ENCODE measurements at regions not wholly inside any gene's neighbourhood (a gene's known extent, or its start where the extent isn't known, plus 50 kb on each side); places are given as distances from the start of the nearest gene placed in this dataset.

DNA sequence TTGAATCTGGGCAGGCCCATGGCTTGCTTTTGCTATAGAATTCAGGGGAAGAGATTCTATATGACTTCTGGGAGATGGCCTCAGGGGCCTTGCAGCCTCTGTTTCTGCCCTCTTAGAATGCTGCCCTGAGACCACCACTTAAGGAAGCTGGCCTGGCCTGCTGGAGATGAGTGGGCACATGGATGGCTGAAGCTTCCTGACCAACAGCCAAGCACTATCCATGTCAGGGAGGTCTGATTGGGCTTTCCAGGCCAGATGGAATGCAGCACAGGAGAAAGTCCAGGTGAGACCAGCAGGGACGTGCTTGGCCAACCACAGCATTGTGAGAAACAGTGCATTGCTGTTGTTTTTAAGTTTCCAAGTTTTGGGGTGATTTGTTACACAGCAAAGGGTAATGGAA lies 308.1 kb downstream of the PTPRU start:
- H3K4me3 ChIP-seq (ENCODE audit: low read length): no peak overlapping the region
- no peak overlapping the region for H3K27ac ChIP-seq (ENCODE audit: low read length)
- peaks cover 2% of the 10 kb centered on the region for H3K27me3 ChIP-seq (ENCODE audit: control insufficient read depth, insufficient read depth, low read length)
- DNase-seq: no peak
- H3K4me1 ChIP-seq (ENCODE audit: control insufficient read depth, insufficient read depth, low read length): peaks cover 7% of the 10 kb centered on the region
- WGBS (ENCODE audit: insufficient coverage): 100% methylated on average over 1 of the region's 1 CpG
- no peaks in the 10 kb centered on the region for H3K36me3 ChIP-seq (ENCODE audit: control insufficient read depth, insufficient read depth, low read length)
- no peaks in the 10 kb centered on the region for H3K9me3 ChIP-seq (replicated peaks; ENCODE audit: control insufficient read depth, low read depth, low read length)

DNA sequence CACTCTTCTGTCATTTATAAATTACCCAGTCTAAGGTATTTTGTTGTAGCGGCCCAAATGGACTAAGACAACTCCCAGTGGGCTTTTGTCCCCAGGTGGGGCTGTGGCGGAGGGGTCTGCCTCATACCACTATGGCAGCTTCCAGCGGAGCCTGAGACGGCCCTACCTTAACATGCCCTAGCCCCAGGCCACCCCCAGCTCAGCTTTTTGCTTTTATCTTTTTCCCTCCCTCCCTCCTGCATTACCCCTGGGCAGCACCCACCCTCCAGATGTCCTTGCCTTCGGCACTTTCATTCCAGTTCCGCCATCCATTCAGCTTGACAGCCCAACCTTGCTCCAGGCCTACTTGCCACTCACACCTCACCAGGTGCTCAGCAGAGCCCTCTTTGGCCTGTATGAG lies 307.3 kb downstream of the PTPRU start:
- H3K4me3 ChIP-seq (ENCODE audit: low read length): no peak overlapping the region
- H3K27ac ChIP-seq (ENCODE audit: low read length): no peak overlapping the region
- H3K4me1 ChIP-seq (ENCODE audit: control insufficient read depth, insufficient read depth, low read length): peaks cover 7% of the 10 kb centered on the region
- WGBS (ENCODE audit: insufficient coverage): 65% methylated on average over 6 of the region's 6 CpGs
- peaks cover 4% of the 10 kb centered on the region for H3K27me3 ChIP-seq (ENCODE audit: control insufficient read depth, insufficient read depth, low read length)
- DNase-seq: no peak
- no peaks in the 10 kb centered on the region for H3K36me3 ChIP-seq (ENCODE audit: control insufficient read depth, insufficient read depth, low read length)
- H3K9me3 ChIP-seq (replicated peaks; ENCODE audit: control insufficient read depth, low read depth, low read length): no peaks in the 10 kb centered on the region

DNA sequence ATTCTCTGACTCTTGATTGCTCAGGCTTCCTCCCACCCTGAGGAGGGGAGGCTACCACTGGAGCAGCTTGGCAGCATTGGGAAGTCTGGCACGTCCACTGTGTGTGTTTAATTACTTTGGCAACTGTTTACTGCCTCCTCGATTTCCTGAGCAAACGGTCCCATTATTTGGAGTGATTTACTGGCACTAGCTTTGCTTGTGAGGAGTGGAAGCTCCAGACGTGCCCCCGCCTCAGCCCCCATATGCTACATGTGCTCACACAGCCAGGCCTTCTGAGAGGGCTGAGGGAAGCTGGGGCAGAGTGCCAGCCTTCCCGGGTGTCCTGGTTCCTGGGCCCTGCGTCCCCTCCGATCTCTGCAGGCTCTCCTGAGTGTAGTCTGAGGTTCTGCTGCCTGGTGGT lies 306.2 kb downstream of the PTPRU start:
- DNase-seq: peak; percentile 49
- 15% methylated on average over 6 of the region's 8 CpGs for WGBS (ENCODE audit: insufficient coverage)
- no peaks in the 10 kb centered on the region for H3K36me3 ChIP-seq (ENCODE audit: control insufficient read depth, insufficient read depth, low read length)
- H3K4me1 ChIP-seq (ENCODE audit: control insufficient read depth, insufficient read depth, low read length): peaks cover 7% of the 10 kb centered on the region
- peaks cover 6% of the 10 kb centered on the region for H3K27me3 ChIP-seq (ENCODE audit: control insufficient read depth, insufficient read depth, low read length)
- H3K9me3 ChIP-seq (replicated peaks; ENCODE audit: control insufficient read depth, low read depth, low read length): no peaks in the 10 kb centered on the region
- H3K4me3 ChIP-seq (ENCODE audit: low read length): no peak overlapping the region
- H3K27ac ChIP-seq (ENCODE audit: low read length): no peak overlapping the region

DNA sequence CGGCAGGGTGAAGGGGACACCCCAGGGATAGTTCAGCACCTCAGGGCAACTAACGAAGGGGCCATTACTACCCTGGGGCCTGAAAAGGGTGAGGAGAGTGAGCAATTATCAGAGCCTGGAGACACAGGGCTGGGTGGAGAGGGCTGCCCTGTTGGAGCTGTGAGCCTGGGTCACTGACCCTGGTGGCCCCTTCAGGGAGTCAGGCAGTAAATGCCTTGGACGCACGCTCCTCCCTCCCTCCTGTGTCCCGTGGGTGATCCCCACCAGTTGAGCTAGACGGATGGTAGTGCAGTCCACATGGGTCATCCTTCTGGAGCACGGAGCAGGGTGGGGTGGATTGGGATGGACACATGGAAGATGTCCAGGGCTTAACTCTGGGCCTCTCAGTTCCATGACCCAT lies 305.3 kb downstream of the PTPRU start:
- H3K9me3 ChIP-seq (replicated peaks; ENCODE audit: control insufficient read depth, low read depth, low read length): no peaks in the 10 kb centered on the region
- no peak overlapping the region for H3K27ac ChIP-seq (ENCODE audit: low read length)
- WGBS (ENCODE audit: insufficient coverage): 83% methylated on average over 1 of the region's 7 CpGs
- H3K4me1 ChIP-seq (ENCODE audit: control insufficient read depth, insufficient read depth, low read length): peaks cover 7% of the 10 kb centered on the region
- no peaks in the 10 kb centered on the region for H3K36me3 ChIP-seq (ENCODE audit: control insufficient read depth, insufficient read depth, low read length)
- no peak for DNase-seq
- H3K27me3 ChIP-seq (ENCODE audit: control insufficient read depth, insufficient read depth, low read length): peaks cover 6% of the 10 kb centered on the region
- no peak overlapping the region for H3K4me3 ChIP-seq (ENCODE audit: low read length)

DNA sequence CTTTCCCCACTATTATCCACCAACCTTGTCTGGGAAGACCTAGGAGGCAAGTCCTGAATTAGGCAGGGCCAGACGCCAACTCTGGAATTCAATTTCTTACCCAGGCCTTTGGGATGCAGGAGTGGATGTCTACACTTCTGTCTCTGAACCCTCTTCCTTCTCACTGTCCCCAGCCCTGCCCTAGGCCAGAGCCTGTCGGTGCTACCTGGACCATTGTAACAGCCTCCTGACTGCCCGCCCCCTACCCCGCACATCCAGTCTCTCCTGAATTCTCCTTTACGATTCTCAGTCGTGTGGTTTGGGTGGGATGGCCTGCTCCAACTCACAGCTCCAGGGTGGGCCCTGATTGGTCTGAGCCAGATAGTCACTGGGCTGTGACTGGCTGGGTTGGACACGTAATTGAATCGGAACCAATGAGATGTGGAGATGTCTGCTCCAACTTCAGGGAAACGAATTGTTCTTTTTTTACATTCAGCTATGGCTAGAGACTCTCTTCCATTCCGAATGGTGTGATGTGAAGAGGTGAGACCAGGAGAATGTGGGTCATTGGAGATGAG lies 304.6 kb downstream of the PTPRU start:
- WGBS (ENCODE audit: insufficient coverage): 74% methylated on average over 4 of the region's 10 CpGs
- Histone ChIP-seq H3K4me3 (ENCODE audit: low read length) (no peak overlapping the region), H3K36me3 (ENCODE audit: control insufficient read depth, insufficient read depth, low read length) (no peaks in the 10 kb centered on the region), H3K4me1 (ENCODE audit: control insufficient read depth, insufficient read depth, low read length) (peaks cover 7% of the 10 kb centered on the region), H3K9me3 (replicated peaks; ENCODE audit: control insufficient read depth, low read depth, low read length) (no peaks in the 10 kb centered on the region), H3K27ac (ENCODE audit: low read length) (no peak overlapping the region), H3K27me3 (ENCODE audit: control insufficient read depth, insufficient read depth, low read length) (peaks cover 6% of the 10 kb centered on the region)
- no peak for DNase-seq

DNA sequence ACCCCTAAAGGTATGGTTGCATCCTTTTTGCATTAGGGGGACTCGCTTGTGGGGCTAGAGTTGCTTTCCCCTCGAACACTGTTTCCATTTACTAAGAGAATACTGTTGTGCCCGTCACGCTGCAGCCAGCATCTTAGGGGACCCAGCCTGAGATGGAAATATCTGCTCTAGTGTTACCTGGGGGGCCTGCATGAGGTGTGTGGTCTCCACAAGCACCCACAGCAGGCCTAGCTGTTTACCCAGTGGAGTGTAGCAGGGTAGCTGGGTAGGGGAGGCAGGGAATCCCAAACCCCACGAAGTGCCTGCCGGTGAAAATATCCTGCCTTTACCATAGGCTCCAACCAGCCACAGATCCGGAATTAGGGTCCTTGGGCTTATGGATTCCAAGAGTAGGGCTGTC lies 303.6 kb downstream of the PTPRU start:
- Histone ChIP-seq H3K27ac (ENCODE audit: low read length) (no peak overlapping the region), H3K4me1 (ENCODE audit: control insufficient read depth, insufficient read depth, low read length) (peaks cover 7% of the 10 kb centered on the region), H3K4me3 (ENCODE audit: low read length) (no peak overlapping the region), H3K36me3 (ENCODE audit: control insufficient read depth, insufficient read depth, low read length) (no peaks in the 10 kb centered on the region), H3K27me3 (ENCODE audit: control insufficient read depth, insufficient read depth, low read length) (peaks cover 6% of the 10 kb centered on the region), H3K9me3 (replicated peaks; ENCODE audit: control insufficient read depth, low read depth, low read length) (no peaks in the 10 kb centered on the region)
- 80% methylated on average over 2 of the region's 7 CpGs for WGBS (ENCODE audit: insufficient coverage)
- no peak for DNase-seq

DNA sequence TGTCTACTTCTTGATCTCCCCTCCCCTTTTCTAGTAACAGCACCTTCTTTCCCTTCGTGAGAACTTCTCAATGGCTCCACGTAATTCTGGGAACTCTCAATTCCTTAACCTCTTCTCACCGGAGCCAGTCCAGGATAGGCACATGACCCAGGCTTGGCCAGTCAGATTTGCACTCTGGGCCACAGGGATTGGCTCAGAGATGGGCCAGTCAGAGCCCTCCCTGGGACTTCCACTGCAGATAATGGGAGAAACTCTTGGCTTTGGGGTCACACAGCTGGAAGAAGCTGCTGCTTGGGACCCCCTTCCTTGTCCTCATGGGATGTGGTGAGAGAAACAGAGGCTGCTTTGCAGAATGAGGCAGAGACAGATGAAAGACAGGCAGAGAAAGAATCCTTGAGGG lies 302.3 kb downstream of the PTPRU start:
- DNase-seq: no peak
- Histone ChIP-seq H3K36me3 (ENCODE audit: control insufficient read depth, insufficient read depth, low read length) (no peaks in the 10 kb centered on the region), H3K27me3 (ENCODE audit: control insufficient read depth, insufficient read depth, low read length) (peaks cover 6% of the 10 kb centered on the region), H3K4me1 (ENCODE audit: control insufficient read depth, insufficient read depth, low read length) (peaks cover 7% of the 10 kb centered on the region), H3K9me3 (replicated peaks; ENCODE audit: control insufficient read depth, low read depth, low read length) (no peaks in the 10 kb centered on the region), H3K27ac (ENCODE audit: low read length) (no peak overlapping the region), H3K4me3 (ENCODE audit: low read length) (no peak overlapping the region)
- 51% methylated on average over 3 of the region's 3 CpGs for WGBS (ENCODE audit: insufficient coverage)

DNA sequence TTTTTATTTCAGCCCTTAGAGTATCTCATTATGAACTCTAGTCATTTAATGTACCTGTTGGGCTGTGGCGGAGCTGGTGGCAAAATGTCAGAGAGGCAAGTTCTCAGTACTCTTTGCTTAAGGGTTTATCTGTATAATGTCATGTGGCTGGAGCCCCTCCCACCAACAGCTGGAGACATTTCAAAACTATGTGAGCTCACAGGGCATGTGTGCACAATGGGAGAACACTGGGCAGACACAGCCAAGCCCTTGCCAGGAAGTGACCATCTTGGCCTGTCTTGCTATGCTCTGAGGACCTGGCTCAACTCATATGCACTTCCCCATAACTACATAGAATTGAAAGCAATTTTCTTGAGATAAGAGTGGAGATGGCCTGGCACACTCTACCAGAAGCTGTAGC lies 296.4 kb downstream of the PTPRU start:
- DNase-seq: peak; percentile 30

DNA sequence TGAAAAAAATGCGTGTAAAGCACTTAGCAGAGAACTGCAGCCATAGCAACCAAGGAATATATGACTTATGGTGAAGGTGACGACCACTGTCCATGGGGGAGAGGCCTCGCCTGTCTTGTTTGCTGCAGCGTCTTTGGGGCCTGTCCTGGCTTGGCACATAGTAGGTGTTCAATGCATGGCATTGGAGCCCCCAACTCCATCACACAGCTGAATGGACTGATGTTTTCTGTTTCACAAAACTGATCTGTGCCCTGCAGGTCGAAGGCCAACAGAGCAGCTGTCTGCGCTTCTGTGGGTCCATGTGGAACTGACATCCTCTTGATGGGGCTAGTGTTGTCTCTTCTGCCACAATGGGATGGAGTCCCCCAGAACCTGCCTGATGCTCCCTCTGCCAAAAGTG lies 296.0 kb downstream of the PTPRU start:
- DNase-seq: no peak
- Histone ChIP-seq H3K4me3 (ENCODE audit: low read length) (no peak overlapping the region), H3K27me3 (ENCODE audit: control insufficient read depth, insufficient read depth, low read length) (peaks cover 4% of the 10 kb centered on the region), H3K27ac (ENCODE audit: low read length) (no peak overlapping the region), H3K9me3 (replicated peaks; ENCODE audit: control insufficient read depth, low read depth, low read length) (peaks cover 6% of the 10 kb centered on the region), H3K36me3 (ENCODE audit: control insufficient read depth, insufficient read depth, low read length) (no peaks in the 10 kb centered on the region), H3K4me1 (ENCODE audit: control insufficient read depth, insufficient read depth, low read length) (peaks cover 13% of the 10 kb centered on the region)
- WGBS (ENCODE audit: insufficient coverage): 68% methylated on average over 3 of the region's 6 CpGs

More for the DNA sequence above, 296.4 kb downstream of the PTPRU start:
- H3K27ac ChIP-seq (ENCODE audit: low read length): no peak overlapping the region
- no peaks in the 10 kb centered on the region for H3K36me3 ChIP-seq (ENCODE audit: control insufficient read depth, insufficient read depth, low read length)
- peaks cover 6% of the 10 kb centered on the region for H3K9me3 ChIP-seq (replicated peaks; ENCODE audit: control insufficient read depth, low read depth, low read length)
- peaks cover 8% of the 10 kb centered on the region for H3K4me1 ChIP-seq (ENCODE audit: control insufficient read depth, insufficient read depth, low read length)
- H3K27me3 ChIP-seq (ENCODE audit: control insufficient read depth, insufficient read depth, low read length): peaks cover 1% of the 10 kb centered on the region
- H3K4me3 ChIP-seq (ENCODE audit: low read length): no peak overlapping the region
- no CpG with 5 or more reads among the region's 1 CpG for WGBS (ENCODE audit: insufficient coverage)

DNA sequence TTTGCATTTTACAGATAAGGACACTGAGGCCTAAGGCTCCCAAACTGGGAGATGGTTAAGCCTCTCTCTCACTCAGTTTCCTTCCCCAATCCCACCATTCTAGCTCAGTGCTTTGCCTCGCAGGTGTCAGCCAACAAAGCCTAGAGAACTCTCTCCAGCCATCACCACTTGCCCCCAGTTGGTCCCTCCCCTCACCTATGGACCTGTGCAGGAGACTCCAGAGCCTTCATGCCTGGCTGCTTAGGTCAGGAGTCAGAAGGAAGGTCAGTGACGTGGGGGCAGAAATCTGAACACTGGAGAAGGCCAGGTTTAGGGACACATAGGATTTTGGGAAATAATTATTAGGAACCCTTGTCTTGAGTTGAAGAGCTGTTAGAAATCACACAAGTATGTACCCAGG lies 295.3 kb downstream of the PTPRU start:
- WGBS (ENCODE audit: insufficient coverage): 61% methylated on average over 2 of the region's 2 CpGs

DNA sequence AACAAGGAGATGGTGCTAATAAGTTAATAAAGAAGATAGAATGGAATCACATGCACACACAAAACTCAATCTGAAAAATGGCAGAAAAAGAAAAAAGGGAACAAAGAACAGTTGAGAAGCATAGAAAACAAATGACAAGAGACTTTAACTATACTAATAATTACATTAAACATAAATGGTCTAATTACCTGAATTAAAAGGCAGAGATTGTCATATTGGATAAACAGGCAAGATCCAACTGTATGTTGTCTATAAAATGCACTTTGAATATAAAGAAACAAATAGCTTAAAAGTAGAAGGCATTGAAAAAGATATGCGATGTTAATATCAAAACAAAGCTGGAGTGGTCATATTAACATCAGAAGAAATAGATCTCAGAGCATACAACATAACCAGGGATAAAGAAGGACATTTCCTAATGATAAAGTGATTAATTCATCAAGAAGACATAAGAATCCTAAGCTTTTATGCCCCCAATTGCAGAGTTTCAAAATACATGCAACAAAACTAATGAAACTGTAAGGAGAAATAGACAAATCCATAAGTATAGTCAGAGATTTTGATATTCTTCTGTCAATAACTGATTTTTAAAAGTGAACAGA lies 293.5 kb downstream of the PTPRU start:
- H3K27ac ChIP-seq (ENCODE audit: low read length): no peak overlapping the region
- peaks cover 18% of the 10 kb centered on the region for H3K4me1 ChIP-seq (ENCODE audit: control insufficient read depth, insufficient read depth, low read length)
- H3K9me3 ChIP-seq (replicated peaks; ENCODE audit: control insufficient read depth, low read depth, low read length): peaks cover 6% of the 10 kb centered on the region
- H3K4me3 ChIP-seq (ENCODE audit: low read length): no peak overlapping the region
- no peaks in the 10 kb centered on the region for H3K36me3 ChIP-seq (ENCODE audit: control insufficient read depth, insufficient read depth, low read length)
- no CpG with 5 or more reads among the region's 1 CpG for WGBS (ENCODE audit: insufficient coverage)
- H3K27me3 ChIP-seq (ENCODE audit: control insufficient read depth, insufficient read depth, low read length): peaks cover 4% of the 10 kb centered on the region
- DNase-seq: no peak

More for the DNA sequence above, 295.3 kb downstream of the PTPRU start:
- Histone ChIP-seq H3K27ac (ENCODE audit: low read length) (no peak overlapping the region), H3K4me3 (ENCODE audit: low read length) (no peak overlapping the region), H3K36me3 (ENCODE audit: control insufficient read depth, insufficient read depth, low read length) (no peaks in the 10 kb centered on the region), H3K9me3 (replicated peaks; ENCODE audit: control insufficient read depth, low read depth, low read length) (peaks cover 6% of the 10 kb centered on the region), H3K4me1 (ENCODE audit: control insufficient read depth, insufficient read depth, low read length) (peaks cover 17% of the 10 kb centered on the region), H3K27me3 (ENCODE audit: control insufficient read depth, insufficient read depth, low read length) (peaks cover 4% of the 10 kb centered on the region)
- no peak for DNase-seq
